OCI-LY3 (cell line): ENCODE measurements at regions not wholly inside any gene's neighbourhood (a gene's known extent, or its start where the extent isn't known, plus 50 kb on each side); places are given as distances from the start of the nearest gene placed in this dataset.
A peak's percentile ranks its signal among the peaks of the same experiment; 100 is the strongest.

Experiments used
- H2AFZ ChIP-seq: fragments of 200-600, 300-600 bp; shearing (Covaris generic); 2 replicates; pipeline ENCODE4 v1.6.0; 2014; ENCODE audit warnings: antibody characterized with exemption, low read depth, low read length
- H3K27ac ChIP-seq: fragments of 200-600, 300-600 bp; sonication (generic); 2 replicates; pipeline ENCODE4 v1.5.1; 2014; ENCODE audit warnings: mild to moderate bottlenecking, low read length, moderate library complexity, mixed read lengths
- H3K27me3 ChIP-seq: fragments of 200-600, 300-600 bp; sonication (generic); 2 replicates; pipeline ENCODE4 v1.6.1; 2014; ENCODE audit warnings: low read depth, low read length, mixed read lengths
- H3K36me3 ChIP-seq: fragments of 200-600, 300-600 bp; sonication (generic); replicated peaks from 2 replicates; pipeline ENCODE3; 2014; ENCODE audit warnings: low read depth, low read length, mixed read lengths
- H3K4me1 ChIP-seq: fragments of 300-600, 200-600 bp; sonication (generic); 2 replicates; pipeline ENCODE4 v1.6.1; 2014; ENCODE audit warnings: low read length, mixed read lengths
- H3K4me2 ChIP-seq: fragments of 200-600, 300-600 bp; sonication (generic); 2 replicates; pipeline ENCODE4 v1.6.1; 2014; ENCODE audit warnings: low read length, mixed read lengths
- H3K4me3 ChIP-seq: fragments of 300-600, 200-600 bp; sonication (generic); 2 replicates; pipeline ENCODE4 v1.5.1; 2014; ENCODE audit warnings: antibody characterized with exemption, mild to moderate bottlenecking, low read length, moderate library complexity
- H3K79me2 ChIP-seq: fragments of 300-600, 200-600 bp; shearing (Covaris generic); 2 replicates; pipeline ENCODE4 v1.6.1; 2014; ENCODE audit warnings: mild to moderate bottlenecking, low read length, mixed read lengths
- H3K9ac ChIP-seq: fragments of 300-600, 200-600 bp; shearing (Covaris generic); 2 replicates; pipeline ENCODE4 v1.6.0; 2014; ENCODE audit warnings: mild to moderate bottlenecking, low read length, moderate library complexity
- H3K9me3 ChIP-seq: fragments of 200-600, 300-600 bp; shearing (Covaris generic); 2 replicates; pipeline ENCODE4 v1.6.1; 2014; ENCODE audit warnings: low read length, mixed read lengths; ENCODE audit not compliant: insufficient read depth
- H4K20me1 ChIP-seq: fragments of 200-600, 300-600 bp; sonication (generic); 2 replicates; pipeline ENCODE4 v1.6.1; 2016; ENCODE audit warnings: low read length, mixed read lengths; ENCODE audit not compliant: insufficient read depth
- EZH2phosphoT487 ChIP-seq: fragments of 200-600 bp; shearing (Covaris generic); IDR thresholded peaks from 2 replicates; pipeline ENCODE4 v1.6.1; 2018; ENCODE audit warnings: antibody characterized with exemption, mixed run types, low read depth
- TF ChIP-seq, protein P1 (sequence below): fragments of 200-600, 300-600 bp; sonication (generic); IDR thresholded peaks from 2 replicates; pipeline ENCODE4 v1.5.1; 2014; ENCODE audit warnings: antibody characterized with exemption, low read length, low read depth

DNA sequence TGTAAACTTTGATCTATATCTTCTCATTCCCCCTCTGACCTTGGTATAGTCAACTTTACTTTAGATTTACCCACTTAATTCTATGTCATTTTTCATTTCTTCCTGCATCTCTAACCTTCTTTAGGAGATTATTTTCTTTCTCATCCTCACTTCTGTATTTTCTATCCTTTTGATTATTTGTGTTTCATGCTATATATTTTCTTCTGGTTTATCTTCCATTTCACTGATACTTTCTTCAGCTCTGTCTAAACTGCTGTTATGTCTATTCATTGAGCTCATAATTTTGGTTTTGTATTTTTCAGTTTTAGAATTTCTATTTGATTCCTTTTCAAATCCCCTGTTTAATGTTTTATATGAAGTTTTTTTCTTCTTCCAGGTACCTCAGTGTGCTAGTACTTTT lies 171.1 kb upstream of the LYZL1 start:
- Histone ChIP-seq H3K4me2 (no peak overlapping the region), H3K9me3 (no peaks in the 10 kb centered on the region), H3K27me3 (no peaks in the 10 kb centered on the region), H4K20me1 (no peaks in the 10 kb centered on the region), H3K27ac (no peak overlapping the region), H3K9ac (no peak overlapping the region), H3K79me2 (no peaks in the 10 kb centered on the region), H3K4me1 (no peaks in the 10 kb centered on the region), H3K4me3 (no peak overlapping the region), H2AFZ (no peak overlapping the region), H3K36me3 (no peaks in the 10 kb centered on the region)
- TF ChIP-seq, protein P1, sequence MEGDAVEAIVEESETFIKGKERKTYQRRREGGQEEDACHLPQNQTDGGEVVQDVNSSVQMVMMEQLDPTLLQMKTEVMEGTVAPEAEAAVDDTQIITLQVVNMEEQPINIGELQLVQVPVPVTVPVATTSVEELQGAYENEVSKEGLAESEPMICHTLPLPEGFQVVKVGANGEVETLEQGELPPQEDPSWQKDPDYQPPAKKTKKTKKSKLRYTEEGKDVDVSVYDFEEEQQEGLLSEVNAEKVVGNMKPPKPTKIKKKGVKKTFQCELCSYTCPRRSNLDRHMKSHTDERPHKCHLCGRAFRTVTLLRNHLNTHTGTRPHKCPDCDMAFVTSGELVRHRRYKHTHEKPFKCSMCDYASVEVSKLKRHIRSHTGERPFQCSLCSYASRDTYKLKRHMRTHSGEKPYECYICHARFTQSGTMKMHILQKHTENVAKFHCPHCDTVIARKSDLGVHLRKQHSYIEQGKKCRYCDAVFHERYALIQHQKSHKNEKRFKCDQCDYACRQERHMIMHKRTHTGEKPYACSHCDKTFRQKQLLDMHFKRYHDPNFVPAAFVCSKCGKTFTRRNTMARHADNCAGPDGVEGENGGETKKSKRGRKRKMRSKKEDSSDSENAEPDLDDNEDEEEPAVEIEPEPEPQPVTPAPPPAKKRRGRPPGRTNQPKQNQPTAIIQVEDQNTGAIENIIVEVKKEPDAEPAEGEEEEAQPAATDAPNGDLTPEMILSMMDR = no peak
- TF ChIP-seq EZH2phosphoT487 = no peak

DNA sequence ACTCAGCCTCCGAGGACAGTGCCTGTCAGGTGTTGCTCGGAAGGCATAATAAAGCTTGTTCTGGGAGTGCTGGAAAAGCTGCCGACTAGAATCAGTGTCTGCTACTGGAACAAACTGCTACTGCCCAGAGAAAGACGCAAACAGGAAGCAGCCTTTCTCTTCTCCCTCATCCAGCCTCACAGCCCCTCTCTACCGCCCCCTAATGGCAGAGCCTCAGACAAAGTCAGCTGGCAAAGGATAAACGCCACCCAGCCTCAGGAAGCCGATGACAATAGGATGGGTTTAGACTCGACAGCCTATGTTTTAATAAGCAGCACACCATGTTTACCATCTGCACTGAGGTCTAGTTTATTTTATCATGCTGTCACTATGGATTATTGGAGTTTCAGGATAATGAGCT lies 169.5 kb upstream of the LYZL1 start:
- Histone ChIP-seq H3K27me3 (no peaks in the 10 kb centered on the region), H2AFZ (no peak overlapping the region), H3K36me3 (no peaks in the 10 kb centered on the region), H3K9ac (no peak overlapping the region), H3K4me2 (no peak overlapping the region), H3K4me3 (no peak overlapping the region), H3K79me2 (no peaks in the 10 kb centered on the region), H4K20me1 (no peaks in the 10 kb centered on the region), H3K27ac (no peak overlapping the region), H3K9me3 (no peaks in the 10 kb centered on the region), H3K4me1 (no peaks in the 10 kb centered on the region)
- no peak for TF ChIP-seq EZH2phosphoT487
- TF ChIP-seq, protein P1 = peak; percentile 27

DNA sequence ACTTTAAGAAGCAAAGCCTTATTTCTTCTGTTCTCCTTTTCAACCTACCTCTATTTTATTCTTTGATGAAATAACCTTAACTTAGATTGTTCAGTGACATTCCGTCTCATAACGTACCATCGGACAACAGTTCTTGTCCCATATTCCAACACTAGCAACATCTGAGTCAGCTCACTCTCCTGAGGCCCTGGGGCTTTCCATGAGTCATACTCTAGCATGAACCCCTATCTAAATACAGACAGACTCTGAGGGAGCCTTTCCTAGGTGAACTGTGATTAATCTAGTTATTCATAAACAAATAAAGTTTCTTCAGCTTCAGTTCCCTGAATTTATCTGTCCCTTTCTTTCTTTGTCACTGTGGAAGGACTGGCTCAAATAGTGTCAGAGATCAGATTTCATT lies 168.7 kb upstream of the LYZL1 start:
- no peak overlapping the region for H3K9ac ChIP-seq
- no peaks in the 10 kb centered on the region for H3K9me3 ChIP-seq
- no peaks in the 10 kb centered on the region for H3K27me3 ChIP-seq
- H2AFZ ChIP-seq = no peak overlapping the region
- TF ChIP-seq, protein P1 = no peak
- TF ChIP-seq EZH2phosphoT487 = no peak
- H3K27ac ChIP-seq = no peak overlapping the region
- H3K36me3 ChIP-seq = no peaks in the 10 kb centered on the region
- no peaks in the 10 kb centered on the region for H4K20me1 ChIP-seq
- H3K79me2 ChIP-seq = no peaks in the 10 kb centered on the region
- no peak overlapping the region for H3K4me3 ChIP-seq
- no peaks in the 10 kb centered on the region for H3K4me1 ChIP-seq
- no peak overlapping the region for H3K4me2 ChIP-seq

DNA sequence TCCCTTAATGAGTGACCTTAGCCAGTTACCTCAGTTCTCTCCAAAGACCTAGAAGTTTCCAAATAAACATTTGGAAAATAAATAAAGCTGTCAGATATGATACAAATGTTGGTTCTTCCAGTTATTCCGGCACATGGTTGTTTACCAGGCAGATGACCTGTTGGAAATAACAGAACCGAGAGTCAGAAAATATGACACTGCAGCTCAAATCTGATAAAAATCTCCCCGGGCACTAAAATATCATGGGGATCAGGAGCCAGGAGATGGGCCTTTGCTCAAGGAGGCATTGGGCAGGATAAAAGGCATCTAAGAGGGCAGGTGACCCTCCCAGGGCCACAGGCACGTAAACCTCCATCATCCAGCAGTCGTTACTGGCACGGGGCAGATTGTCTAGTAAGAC lies 164.0 kb upstream of the LYZL1 start:
- no peaks in the 10 kb centered on the region for H4K20me1 ChIP-seq
- H3K4me1 ChIP-seq = no peaks in the 10 kb centered on the region
- peaks cover 4% of the 10 kb centered on the region; the same call in 1 of the 2 replicates for H3K27me3 ChIP-seq
- no peak for TF ChIP-seq EZH2phosphoT487
- TF ChIP-seq, protein P1 = no peak
- no peak overlapping the region for H3K4me3 ChIP-seq
- no peaks in the 10 kb centered on the region for H3K9me3 ChIP-seq
- no peaks in the 10 kb centered on the region for H3K79me2 ChIP-seq
- no peak overlapping the region for H3K4me2 ChIP-seq
- no peak overlapping the region for H3K27ac ChIP-seq
- H3K9ac ChIP-seq = no peak overlapping the region
- no peaks in the 10 kb centered on the region for H3K36me3 ChIP-seq
- H2AFZ ChIP-seq = no peak overlapping the region
